HUES64 (cell line): ENCODE measurements at regions not wholly inside any gene's neighbourhood (a gene's known extent, or its start where the extent isn't known, plus 50 kb on each side); places are given as distances from the start of the nearest gene placed in this dataset.
"Not testable (repeated sequence)": the region's sequence is repeated elsewhere in the genome, so short reads cannot be mapped to it uniquely, and the experiment has no call there.

Experiments
- H3K27ac ChIP-seq: 2 replicates; pipeline ENCODE4 v1.7.0; 2013; ENCODE audit warnings: low read depth, low read length, inconsistent platforms
- H3K27me3 ChIP-seq: 2 replicates; pipeline ENCODE4 v1.6.1; 2013; ENCODE audit warnings: mild to moderate bottlenecking, low read length; ENCODE audit not compliant: insufficient read depth
- H3K36me3 ChIP-seq: 2 replicates; pipeline ENCODE4 v1.6.1; 2013; ENCODE audit warnings: mild to moderate bottlenecking, low read length; ENCODE audit not compliant: insufficient read depth
- H3K4me1 ChIP-seq: 2 replicates; pipeline ENCODE4 v1.6.1; 2013; ENCODE audit warnings: mild to moderate bottlenecking, low read length, moderate library complexity; ENCODE audit not compliant: insufficient read depth
- H3K4me3 ChIP-seq: 2 replicates; pipeline ENCODE4 v1.5.1; 2013; ENCODE audit warnings: mild to moderate bottlenecking, low read length, moderate library complexity
- H3K9ac ChIP-seq: 2 replicates; pipeline ENCODE4 v1.6.1; 2013; ENCODE audit warnings: mild to moderate bottlenecking, low read depth, low read length
- H3K9me3 ChIP-seq: 2 replicates; pipeline ENCODE4 v1.6.1; 2013; ENCODE audit warnings: low read depth, low read length; ENCODE audit not compliant: insufficient read depth
- WGBS: fragments of 150-250, 120-280 bp; methylation state at CpG from one replicate; pipeline ENCODE4 v1.1.7; 2013; ENCODE audit warnings: missing lambda C conversion rate; 5-methylcytosine and 5-hydroxymethylcytosine counted together

- H3K9ac ChIP-seq, result no peak overlapping the region
- no peaks in the 10 kb centered on the region for H3K36me3 ChIP-seq
- no peak overlapping the region for H3K4me3 ChIP-seq
- H3K4me1 ChIP-seq, result no peaks in the 10 kb centered on the region
- H3K9me3 ChIP-seq, result no peaks in the 10 kb centered on the region
- no peak overlapping the region for H3K27ac ChIP-seq
- 89% methylated on average over 2 of the region's 5 CpGs for WGBS
- H3K27me3 ChIP-seq, result no peaks in the 10 kb centered on the region
Measured at GRCh38 chr6:12621754-12622153, 94.8 kb upstream of the PHACTR1 start.

DNA sequence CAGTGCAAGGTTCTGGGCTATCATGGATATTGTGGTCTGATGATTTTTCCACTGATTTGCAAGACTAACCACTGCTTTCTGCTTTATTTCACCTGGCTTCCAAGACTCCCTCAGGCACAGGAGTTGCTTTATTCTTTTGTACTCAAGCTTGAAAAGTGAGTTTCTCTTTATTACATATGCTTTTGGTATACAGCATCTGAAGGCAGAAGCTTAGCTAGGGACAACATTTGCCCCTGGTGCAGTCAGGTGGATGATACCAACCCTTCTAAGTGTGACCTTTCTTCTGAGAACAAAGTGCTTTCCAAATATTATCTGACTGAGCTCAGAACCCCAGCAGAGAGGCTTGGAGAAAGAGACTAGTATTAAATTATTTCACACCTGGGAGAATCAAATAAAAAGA lies 94.0 kb upstream of the PHACTR1 start:
- Histone ChIP-seq H3K4me3 (no peak overlapping the region), H3K4me1 (no peaks in the 10 kb centered on the region), H3K27me3 (no peaks in the 10 kb centered on the region), H3K9ac (no peak overlapping the region), H3K9me3 (no peaks in the 10 kb centered on the region), H3K27ac (no peak overlapping the region), H3K36me3 (no peaks in the 10 kb centered on the region)

DNA sequence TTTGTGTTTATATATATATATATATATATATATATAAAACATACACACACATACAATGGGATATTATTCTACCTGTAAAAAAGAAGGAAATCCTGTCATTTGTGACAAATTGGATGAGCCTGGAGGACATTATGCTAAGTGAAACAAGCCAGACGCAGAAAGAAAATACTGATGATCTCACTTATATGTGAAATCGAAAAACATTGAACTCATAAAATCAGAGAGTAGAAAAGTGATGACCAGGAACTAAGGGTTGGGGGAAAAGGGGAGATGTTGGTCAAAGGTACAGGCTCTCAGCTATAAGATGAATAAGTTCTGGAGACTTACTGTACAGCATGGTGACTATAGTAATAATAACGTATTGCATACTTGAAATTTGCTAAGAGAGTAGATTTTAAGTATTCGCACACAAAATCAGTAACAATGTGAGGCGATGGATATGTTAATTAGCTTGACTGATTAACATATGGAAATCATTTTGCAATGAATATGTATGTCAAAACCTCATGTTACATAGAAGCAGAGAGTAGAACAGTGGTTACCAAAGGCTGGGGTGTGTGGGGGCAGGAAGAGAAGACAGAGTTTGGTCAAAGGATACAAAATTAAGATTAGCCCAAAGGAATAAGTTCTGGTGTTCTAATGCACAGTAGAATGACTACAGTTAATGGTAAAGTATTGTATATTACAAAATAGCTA lies 92.3 kb upstream of the PHACTR1 start:
- H3K27me3 ChIP-seq, result no peaks in the 10 kb centered on the region
- WGBS, result 93% methylated on average over 5 of the region's 5 CpGs

GRCh38 chr6:12627053-12627452 lies 89.5 kb upstream of the PHACTR1 start:
- H3K9me3 ChIP-seq, result no peaks in the 10 kb centered on the region
- WGBS, result 100% methylated on average over 1 of the region's 1 CpG
- no peak overlapping the region for H3K27ac ChIP-seq
- H3K4me3 ChIP-seq, result no peak overlapping the region
- no peak overlapping the region for H3K9ac ChIP-seq
- H3K36me3 ChIP-seq, result no peaks in the 10 kb centered on the region
- H3K4me1 ChIP-seq, result no peaks in the 10 kb centered on the region
- H3K27me3 ChIP-seq, result no peaks in the 10 kb centered on the region

More for the DNA sequence above, 92.3 kb upstream of the PHACTR1 start:
- Histone ChIP-seq H3K4me1 (no peaks in the 10 kb centered on the region), H3K9me3 (no peaks in the 10 kb centered on the region), H3K36me3 (no peaks in the 10 kb centered on the region), H3K9ac (no peak overlapping the region), H3K4me3 (no peak overlapping the region), H3K27ac (no peak overlapping the region)

DNA sequence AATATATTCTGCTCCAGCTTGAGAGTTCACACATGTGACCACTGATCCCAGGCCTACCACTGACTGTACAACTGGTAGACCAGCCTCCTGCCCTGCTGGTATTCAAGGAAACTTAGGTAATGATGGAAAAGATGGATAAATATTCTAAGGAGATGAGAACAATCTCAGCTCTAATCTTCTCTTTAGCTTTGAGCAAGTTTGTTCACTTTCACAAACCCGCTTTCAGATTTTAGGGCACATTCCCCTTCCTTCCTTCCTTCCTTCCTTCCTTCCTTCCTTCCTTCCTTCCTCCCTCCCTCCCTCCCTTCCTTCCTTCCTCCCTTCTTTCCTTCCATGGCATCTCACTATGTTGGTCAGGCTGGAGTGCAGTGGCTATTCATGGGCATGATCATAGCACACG lies 88.2 kb upstream of the PHACTR1 start:
- H3K9ac ChIP-seq, result no peak overlapping the region
- no peaks in the 10 kb centered on the region for H3K9me3 ChIP-seq
- H3K4me3 ChIP-seq, result no peak overlapping the region
- H3K27me3 ChIP-seq, result no peaks in the 10 kb centered on the region
- no peak overlapping the region for H3K27ac ChIP-seq
- no peaks in the 10 kb centered on the region for H3K36me3 ChIP-seq
- 96% methylated on average over 2 of the region's 2 CpGs for WGBS
- no peaks in the 10 kb centered on the region for H3K4me1 ChIP-seq

DNA sequence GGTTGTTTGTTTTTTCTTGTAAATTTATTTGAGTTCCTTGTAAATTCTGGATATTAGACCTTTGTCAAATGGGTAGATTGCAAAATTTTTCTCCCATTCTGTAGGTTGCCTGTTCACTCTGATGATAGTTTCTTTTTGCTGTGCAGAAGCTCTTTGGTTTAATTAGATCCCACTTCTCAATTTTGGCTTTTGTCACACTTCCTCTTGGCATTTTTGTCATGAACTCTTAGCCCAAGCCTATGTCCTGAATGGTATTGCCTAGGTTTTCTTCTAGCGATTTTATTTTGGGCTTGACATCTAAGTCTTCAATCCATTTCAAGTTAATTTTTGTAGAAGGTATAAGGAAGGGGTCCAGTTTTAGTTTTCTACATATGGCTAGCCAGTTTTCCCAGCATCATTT lies 82.8 kb upstream of the PHACTR1 start:
- not testable (repeated sequence) for H3K36me3 ChIP-seq, H3K9me3 ChIP-seq, H3K4me3 ChIP-seq, H3K27me3 ChIP-seq, H3K27ac ChIP-seq, H3K9ac ChIP-seq, H3K4me1 ChIP-seq
- 88% methylated on average over 1 of the region's 1 CpG for WGBS

- Histone ChIP-seq H3K9me3 (0 out of 2 replicates have a peak, but pooled peaks cover 5% of the 10 kb centered on the region), H3K27ac (no peak overlapping the region), H3K9ac (no peak overlapping the region), H3K27me3 (no peaks in the 10 kb centered on the region), H3K36me3 (no peaks in the 10 kb centered on the region), H3K4me1 (no peaks in the 10 kb centered on the region), H3K4me3 (no peak overlapping the region)
- 100% methylated on average over 1 of the region's 2 CpGs for WGBS
Measured at GRCh38 chr6:12635375-12635774, 81.2 kb upstream of the PHACTR1 start.

DNA sequence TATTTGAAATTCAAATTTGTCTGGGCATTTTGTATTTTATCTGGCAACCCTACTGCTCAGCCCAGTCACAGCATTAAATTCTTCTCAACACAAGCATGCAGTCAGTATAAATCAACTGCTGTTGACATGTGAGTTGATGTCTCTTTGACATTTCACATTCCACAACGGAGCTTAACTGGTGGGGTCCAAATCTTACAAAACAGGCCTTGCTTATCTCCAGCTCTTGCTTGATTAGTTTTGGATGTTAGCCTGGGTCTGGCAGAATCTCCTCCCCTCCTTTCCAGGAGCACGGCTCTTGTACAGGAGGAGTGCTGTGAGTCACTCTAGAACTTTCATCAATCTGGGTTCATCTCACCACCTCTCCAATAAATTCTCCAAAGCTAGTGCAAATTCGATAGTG lies 80.8 kb upstream of the PHACTR1 start:
- Histone ChIP-seq H3K27me3 (no peaks in the 10 kb centered on the region), H3K4me1 (no peaks in the 10 kb centered on the region), H3K9ac (no peak overlapping the region), H3K4me3 (no peak overlapping the region), H3K27ac (no peak overlapping the region), H3K9me3 (0 out of 2 replicates have a peak, but pooled peaks cover 7% of the 10 kb centered on the region), H3K36me3 (no peaks in the 10 kb centered on the region)
- WGBS, result 85% methylated on average over 3 of the region's 3 CpGs

- Histone ChIP-seq H3K4me3 (no peak overlapping the region), H3K9me3 (0 out of 2 replicates have a peak, but pooled peaks cover 7% of the 10 kb centered on the region), H3K36me3 (no peaks in the 10 kb centered on the region), H3K27me3 (no peaks in the 10 kb centered on the region), H3K4me1 (no peaks in the 10 kb centered on the region), H3K9ac (no peak overlapping the region), H3K27ac (no peak overlapping the region)
- 90% methylated on average over 3 of the region's 3 CpGs for WGBS
Measured at GRCh38 chr6:12636336-12636735, 80.2 kb upstream of the PHACTR1 start.

GRCh38 chr6:12637960-12638641 lies 78.5 kb upstream of the PHACTR1 start:
- H3K4me1 ChIP-seq, result no peaks in the 10 kb centered on the region
- 28% methylated on average over 7 of the region's 7 CpGs for WGBS
- no peaks in the 10 kb centered on the region for H3K36me3 ChIP-seq
- H3K9ac ChIP-seq, result no peak overlapping the region
- 0 out of 2 replicates have a peak, but pooled peaks cover 7% of the 10 kb centered on the region for H3K9me3 ChIP-seq
- H3K27ac ChIP-seq, result no peak overlapping the region
- H3K4me3 ChIP-seq, result no peak overlapping the region
- no peaks in the 10 kb centered on the region for H3K27me3 ChIP-seq

DNA sequence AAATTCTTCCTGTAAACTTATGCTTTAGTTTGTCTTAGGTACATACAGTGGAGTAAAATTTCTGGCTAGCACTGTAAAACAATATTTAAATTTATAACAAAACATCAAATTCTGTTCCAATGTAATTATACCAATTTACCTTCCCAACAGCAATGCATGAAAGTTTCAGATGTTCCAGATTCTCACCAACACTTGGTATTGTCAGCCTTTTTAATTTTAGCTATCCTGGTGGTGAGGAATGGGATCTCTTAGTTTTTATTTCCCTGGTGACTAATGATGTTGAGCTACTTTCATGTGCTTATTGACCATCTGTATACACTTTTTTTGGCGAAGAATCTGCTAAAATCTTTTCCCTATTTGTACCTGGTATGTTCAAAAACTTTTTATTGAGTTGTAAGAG lies 76.1 kb upstream of the PHACTR1 start:
- no peaks in the 10 kb centered on the region for H3K4me1 ChIP-seq
- H3K27me3 ChIP-seq, result no peaks in the 10 kb centered on the region
- no CpG with 5 or more reads among the region's 1 CpG for WGBS
- 0 out of 2 replicates have a peak, but pooled peaks cover 7% of the 10 kb centered on the region for H3K9me3 ChIP-seq
- H3K36me3 ChIP-seq, result no peaks in the 10 kb centered on the region
- H3K4me3 ChIP-seq, result no peak overlapping the region
- no peak overlapping the region for H3K9ac ChIP-seq
- H3K27ac ChIP-seq, result no peak overlapping the region
